T-helper 1 cell treated with Interleukin-12 subunit alpha and Interleukin-12 subunit beta and Interleukin-4 antibody, amounts not matched to agents 30 μg/mL and 1 μg/mL, for 36 hours (primary cell): ENCODE measurements at regions not wholly inside any gene's neighbourhood (a gene's known extent, or its start where the extent isn't known, plus 50 kb on each side); places are given as distances from the start of the nearest gene placed in this dataset.

Experiments used
- H3K27ac Mint-ChIP-seq: one replicate; pipeline ENCODE4 v1.8.0; 2021; ENCODE audit warnings: mild to moderate bottlenecking, mixed read lengths
- H3K27me3 Mint-ChIP-seq: one replicate; pipeline ENCODE4 v1.8.0; 2021; ENCODE audit warnings: low read depth, mixed read lengths
- H3K36me3 Mint-ChIP-seq: one replicate; pipeline ENCODE4 v1.8.0; 2021; ENCODE audit warnings: low read depth, mixed read lengths
- H3K4me1 Mint-ChIP-seq: one replicate; pipeline ENCODE4 v1.8.0; 2021; ENCODE audit warnings: low read depth, mixed read lengths
- H3K4me3 Mint-ChIP-seq: one replicate; pipeline ENCODE4 v1.8.0; 2021; ENCODE audit warnings: mild to moderate bottlenecking, moderate library complexity, mixed read lengths
- H3K9me3 Mint-ChIP-seq: one replicate; pipeline ENCODE4 v1.8.0; 2021; ENCODE audit warnings: mixed read lengths

DNA sequence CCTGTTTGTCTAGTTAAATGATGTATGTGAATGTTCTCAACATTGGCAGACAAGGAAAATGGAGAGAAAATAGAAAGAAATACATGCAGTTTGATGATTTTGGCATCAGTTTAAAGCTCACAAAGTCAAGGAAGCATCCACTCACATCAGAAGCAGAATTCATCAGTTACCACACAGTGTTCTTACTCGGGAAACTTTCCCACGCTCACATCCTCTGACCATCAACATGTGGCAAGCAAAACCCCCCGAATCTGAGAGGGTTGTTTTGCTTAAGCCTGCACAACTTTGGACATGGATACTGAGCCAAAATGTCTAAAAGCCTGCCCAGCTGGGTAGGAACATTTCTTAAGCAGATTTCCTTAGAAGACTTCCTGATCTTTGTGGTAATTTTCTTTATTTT, 407.6 kb downstream of the ANKRD50 start:
- no peaks in the 10 kb centered on the region for H3K9me3 Mint-ChIP-seq
- H3K27me3 Mint-ChIP-seq, result no peaks in the 10 kb centered on the region
- H3K27ac Mint-ChIP-seq, result no peak overlapping the region
- no peaks in the 10 kb centered on the region for H3K36me3 Mint-ChIP-seq
- no peak overlapping the region for H3K4me3 Mint-ChIP-seq
- no peaks in the 10 kb centered on the region for H3K4me1 Mint-ChIP-seq

DNA sequence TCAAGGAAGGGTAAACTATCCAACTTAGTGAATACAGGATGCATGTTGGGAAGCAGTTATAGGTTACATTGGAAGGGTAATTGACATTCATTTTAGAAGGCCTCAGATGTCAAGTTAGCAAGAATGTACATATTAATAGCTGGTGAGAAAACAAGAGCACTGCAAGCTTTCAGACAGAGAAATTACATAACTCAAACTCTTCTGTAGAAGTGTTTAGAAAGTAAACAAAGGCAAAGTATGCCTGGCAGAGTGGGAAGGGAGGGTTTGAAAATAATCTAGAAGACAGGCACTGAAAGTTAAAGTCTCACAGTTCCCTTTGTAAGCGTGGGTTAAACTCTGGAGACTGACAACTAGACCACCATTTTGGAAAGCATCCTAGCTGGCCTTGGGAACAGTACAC, 406.2 kb downstream of the ANKRD50 start:
- Mint-ChIP-seq H3K27me3 (no peaks in the 10 kb centered on the region), H3K9me3 (no peaks in the 10 kb centered on the region), H3K4me1 (no peaks in the 10 kb centered on the region), H3K4me3 (no peak overlapping the region), H3K36me3 (no peaks in the 10 kb centered on the region), H3K27ac (no peak overlapping the region)

DNA sequence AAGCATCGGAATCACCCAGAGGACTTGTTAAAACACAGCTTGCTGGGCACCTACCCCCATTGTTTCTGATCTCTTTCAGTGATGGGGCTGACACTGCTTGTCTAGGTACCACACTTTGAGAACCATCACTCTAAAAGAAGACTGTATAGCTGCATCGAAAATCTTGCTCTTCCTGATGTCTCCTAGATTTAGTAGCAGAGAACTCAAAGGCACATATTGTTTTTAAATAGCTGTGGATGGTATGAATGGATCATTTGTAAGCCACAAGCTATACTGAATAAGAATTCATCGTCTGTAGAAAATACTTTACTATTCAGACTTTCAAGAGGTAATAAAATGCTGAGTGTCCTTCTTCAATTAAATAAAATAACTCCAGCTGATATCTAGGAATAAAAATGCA, 405.4 kb downstream of the ANKRD50 start:
- H3K36me3 Mint-ChIP-seq, result no peaks in the 10 kb centered on the region
- H3K27me3 Mint-ChIP-seq, result no peaks in the 10 kb centered on the region
- no peak overlapping the region for H3K27ac Mint-ChIP-seq
- H3K4me3 Mint-ChIP-seq, result no peak overlapping the region
- H3K4me1 Mint-ChIP-seq, result no peaks in the 10 kb centered on the region
- H3K9me3 Mint-ChIP-seq, result no peaks in the 10 kb centered on the region

DNA sequence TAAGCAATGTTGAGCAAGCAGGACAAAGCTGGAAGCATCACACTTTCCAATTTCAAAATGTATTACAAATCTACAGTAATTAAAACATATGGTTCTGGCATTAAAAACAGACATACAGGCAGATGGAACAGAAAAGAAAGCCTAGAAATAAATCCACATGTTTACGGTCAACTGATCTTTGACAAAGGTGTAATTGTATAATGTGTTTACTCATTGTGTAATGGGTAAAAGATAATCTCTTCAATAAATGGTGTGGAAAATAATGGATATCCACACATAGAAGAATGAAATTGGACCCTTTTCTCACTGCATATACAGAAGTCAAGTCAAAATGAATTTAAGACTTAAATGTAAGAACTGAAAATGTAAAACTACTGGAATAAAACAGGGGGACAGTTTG, 394.2 kb downstream of the ANKRD50 start:
- Mint-ChIP-seq H3K4me1 (no peaks in the 10 kb centered on the region), H3K36me3 (no peaks in the 10 kb centered on the region), H3K27ac (no peak overlapping the region), H3K27me3 (peaks cover 3% of the 10 kb centered on the region), H3K4me3 (no peak overlapping the region), H3K9me3 (no peaks in the 10 kb centered on the region)

DNA sequence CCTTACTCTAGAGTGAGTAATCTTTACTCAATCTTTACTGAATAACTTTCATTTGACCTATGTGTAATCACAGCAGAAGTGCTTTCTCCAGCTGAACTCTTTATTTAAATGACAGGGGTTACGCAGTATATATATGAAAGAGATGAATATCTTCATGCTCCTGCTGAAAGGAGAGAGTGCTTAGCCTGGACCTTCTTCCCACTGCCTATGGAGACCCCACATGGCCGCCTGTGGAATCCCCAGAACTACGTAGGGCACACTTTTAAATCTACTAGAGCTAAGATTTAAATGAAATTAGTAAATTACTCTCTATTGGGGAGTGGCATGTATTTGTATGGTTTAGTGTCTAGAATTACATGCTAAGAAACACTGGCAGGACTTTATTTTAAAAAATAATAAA, 391.2 kb downstream of the ANKRD50 start:
- Mint-ChIP-seq H3K9me3 (no peaks in the 10 kb centered on the region), H3K4me1 (no peaks in the 10 kb centered on the region), H3K36me3 (no peaks in the 10 kb centered on the region), H3K27ac (no peak overlapping the region), H3K4me3 (no peak overlapping the region), H3K27me3 (peaks cover 3% of the 10 kb centered on the region)

DNA sequence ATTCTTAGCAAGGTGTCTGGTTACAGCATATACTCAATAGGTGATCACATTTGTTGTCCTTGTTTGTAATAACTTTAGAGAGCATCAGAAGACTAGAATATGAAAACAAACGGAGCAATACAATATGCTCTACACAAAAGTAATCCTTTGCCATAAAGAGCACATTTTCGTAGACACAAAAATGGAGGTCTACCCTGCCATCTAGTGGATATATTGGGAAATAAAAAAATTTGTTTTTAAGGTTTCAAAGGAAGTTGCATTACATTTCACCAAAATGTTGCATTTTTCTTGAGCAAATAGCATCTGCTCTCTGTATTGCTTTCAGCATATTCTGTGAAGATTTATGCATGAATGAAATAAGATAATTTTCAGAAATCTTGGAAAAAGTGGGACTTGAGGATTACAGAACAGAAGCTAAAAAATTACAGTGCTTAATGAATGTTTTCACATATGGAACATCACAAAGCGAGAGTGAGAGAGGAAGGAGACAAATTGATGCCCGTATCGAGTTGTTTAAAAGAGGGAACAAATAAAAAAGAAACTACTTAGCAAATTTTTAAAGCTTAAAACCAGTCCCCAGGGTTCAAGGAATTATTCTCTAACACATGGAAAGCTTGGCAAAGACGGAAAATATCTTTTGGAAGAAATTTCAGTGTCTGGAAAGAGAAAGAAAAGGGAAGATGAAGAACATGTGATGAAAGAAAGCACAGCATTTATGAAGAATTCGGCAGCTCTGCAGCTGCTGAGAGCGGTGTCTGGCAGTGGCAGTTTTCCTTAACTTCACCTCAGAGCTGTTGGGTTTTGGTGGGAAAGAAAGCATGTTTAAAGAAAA, 390.1 kb downstream of the ANKRD50 start:
- H3K36me3 Mint-ChIP-seq, result no peaks in the 10 kb centered on the region
- peaks cover 3% of the 10 kb centered on the region for H3K27me3 Mint-ChIP-seq
- no peak overlapping the region for H3K4me3 Mint-ChIP-seq
- no peaks in the 10 kb centered on the region for H3K9me3 Mint-ChIP-seq
- no peak overlapping the region for H3K27ac Mint-ChIP-seq
- H3K4me1 Mint-ChIP-seq, result no peaks in the 10 kb centered on the region

DNA sequence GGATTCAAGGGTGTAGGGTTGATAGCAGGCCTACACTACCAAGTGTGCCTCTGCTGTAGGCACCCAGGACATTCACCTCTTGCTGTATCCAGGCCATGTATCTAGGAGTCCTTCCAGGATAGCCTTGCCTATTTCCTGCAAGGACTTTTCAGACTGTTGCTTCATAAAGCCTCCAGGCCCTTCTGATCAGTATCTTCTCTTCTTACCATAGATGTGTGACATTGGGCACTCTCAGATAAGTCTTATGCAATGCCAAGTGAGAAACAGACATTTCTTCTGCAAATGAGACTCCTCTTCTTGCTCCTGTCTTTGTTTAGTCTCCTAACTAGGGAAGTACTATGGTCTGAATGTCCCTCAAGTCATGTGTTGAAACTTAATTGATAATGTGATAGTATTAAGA, 386.8 kb downstream of the ANKRD50 start:
- Mint-ChIP-seq H3K27me3 (no peaks in the 10 kb centered on the region), H3K4me1 (no peaks in the 10 kb centered on the region), H3K4me3 (no peak overlapping the region), H3K9me3 (no peaks in the 10 kb centered on the region), H3K27ac (no peak overlapping the region), H3K36me3 (no peaks in the 10 kb centered on the region)

DNA sequence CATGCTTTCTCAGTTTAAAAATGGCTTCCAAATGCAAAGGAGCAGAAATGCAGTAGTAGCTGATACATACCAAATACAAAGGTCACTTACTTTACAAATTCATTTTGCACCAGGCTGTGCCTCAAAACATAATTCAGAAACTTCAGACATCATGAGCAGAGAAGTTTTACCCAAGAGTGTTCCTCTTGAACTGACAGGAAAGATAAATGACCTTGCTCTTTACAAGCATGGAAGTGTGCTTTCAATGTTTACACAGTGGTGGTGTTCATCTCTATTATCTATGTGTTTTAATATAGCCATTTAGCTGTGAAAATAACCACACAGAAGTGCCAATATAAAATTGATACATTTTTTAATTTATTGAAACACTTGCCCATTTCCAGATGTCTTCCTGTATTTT, 383.4 kb downstream of the ANKRD50 start:
- no peak overlapping the region for H3K4me3 Mint-ChIP-seq
- no peak overlapping the region for H3K27ac Mint-ChIP-seq
- H3K4me1 Mint-ChIP-seq, result no peaks in the 10 kb centered on the region
- H3K27me3 Mint-ChIP-seq, result no peaks in the 10 kb centered on the region
- no peaks in the 10 kb centered on the region for H3K9me3 Mint-ChIP-seq
- H3K36me3 Mint-ChIP-seq, result no peaks in the 10 kb centered on the region

DNA sequence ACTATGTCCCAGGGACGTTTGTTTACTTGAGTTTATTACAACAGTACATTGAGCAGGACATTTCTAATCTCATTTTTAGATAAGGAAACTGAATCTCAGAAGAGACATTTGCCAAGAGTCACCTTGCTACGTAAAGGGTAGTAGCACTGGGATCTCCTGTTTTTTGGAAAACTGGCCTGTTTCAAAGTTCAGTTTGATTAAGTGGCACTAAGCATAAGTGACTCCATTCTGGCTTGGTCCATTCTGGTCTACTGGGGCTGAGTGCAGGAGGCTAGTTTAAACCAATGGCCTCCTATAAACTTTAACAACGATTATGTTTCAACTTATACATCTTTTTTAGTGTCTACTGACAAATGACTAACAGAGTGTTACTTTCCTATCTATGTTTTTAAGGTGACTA, 382.5 kb downstream of the ANKRD50 start:
- H3K27me3 Mint-ChIP-seq, result no peaks in the 10 kb centered on the region
- H3K4me3 Mint-ChIP-seq, result no peak overlapping the region
- H3K4me1 Mint-ChIP-seq, result no peaks in the 10 kb centered on the region
- H3K36me3 Mint-ChIP-seq, result no peaks in the 10 kb centered on the region
- no peak overlapping the region for H3K27ac Mint-ChIP-seq
- no peaks in the 10 kb centered on the region for H3K9me3 Mint-ChIP-seq

DNA sequence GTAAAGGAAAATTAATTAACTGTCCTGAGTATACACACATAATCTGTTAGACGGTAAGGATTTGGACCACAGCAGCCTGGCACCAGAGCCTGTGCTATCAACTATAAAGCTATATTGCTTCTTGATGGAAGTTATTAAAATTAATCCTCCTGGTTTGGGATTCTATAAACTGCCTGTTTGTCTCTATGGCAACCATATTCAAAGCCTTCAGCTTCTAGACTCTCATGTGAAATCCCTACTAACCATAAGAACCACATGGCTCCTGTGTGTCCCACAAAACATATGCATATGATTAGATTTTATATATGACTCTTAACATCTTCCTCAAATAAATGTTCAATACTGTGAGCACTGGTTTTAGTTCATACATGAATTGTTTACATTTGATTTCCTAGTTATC, 380.8 kb downstream of the ANKRD50 start:
- Mint-ChIP-seq H3K4me3 (no peak overlapping the region), H3K4me1 (no peaks in the 10 kb centered on the region), H3K27me3 (no peaks in the 10 kb centered on the region), H3K27ac (no peak overlapping the region), H3K9me3 (no peaks in the 10 kb centered on the region), H3K36me3 (no peaks in the 10 kb centered on the region)

DNA sequence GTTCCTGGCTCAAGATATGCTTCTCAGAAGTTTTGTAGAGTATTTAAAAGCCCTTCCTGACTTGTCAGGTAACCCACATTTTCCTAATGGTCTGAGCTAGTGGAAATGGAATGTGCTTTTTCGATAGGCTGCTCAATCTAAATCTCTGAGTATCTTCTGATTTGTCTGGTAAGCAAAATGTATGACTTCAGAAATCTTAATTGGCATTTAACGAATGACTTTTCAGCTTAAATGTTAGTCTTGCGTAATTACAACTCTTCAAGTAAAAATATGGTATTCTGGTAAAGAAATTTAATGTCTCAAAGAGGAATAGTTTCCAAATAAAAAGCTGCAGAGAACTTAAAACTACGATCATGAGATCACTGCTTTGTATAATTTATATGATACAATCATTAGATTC, 379.1 kb downstream of the ANKRD50 start:
- H3K9me3 Mint-ChIP-seq, result no peaks in the 10 kb centered on the region
- H3K4me1 Mint-ChIP-seq, result no peaks in the 10 kb centered on the region

DNA sequence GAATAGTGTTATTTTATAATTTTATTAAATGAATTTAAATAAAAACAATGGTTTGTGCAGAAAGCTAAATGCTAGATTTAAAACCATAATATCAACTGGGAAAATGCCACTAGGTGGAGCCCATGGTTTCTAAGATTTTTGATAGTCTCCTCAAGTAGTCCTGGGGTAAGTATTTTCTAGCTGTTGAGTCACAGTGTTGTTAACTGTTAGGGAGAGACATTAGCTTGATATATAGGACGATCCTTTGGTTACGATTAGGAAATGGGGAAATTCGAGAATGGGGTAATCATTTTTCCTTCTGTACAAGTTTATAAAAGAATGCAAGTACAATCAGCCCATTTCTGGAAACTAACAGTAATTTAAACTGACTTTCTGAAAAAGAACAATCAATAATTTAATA, 378.4 kb downstream of the ANKRD50 start:
- H3K9me3 Mint-ChIP-seq, result no peaks in the 10 kb centered on the region
- no peaks in the 10 kb centered on the region for H3K4me1 Mint-ChIP-seq
- H3K27ac Mint-ChIP-seq, result no peak overlapping the region
- H3K4me3 Mint-ChIP-seq, result no peak overlapping the region
- no peaks in the 10 kb centered on the region for H3K36me3 Mint-ChIP-seq
- no peaks in the 10 kb centered on the region for H3K27me3 Mint-ChIP-seq

More for the DNA sequence above, 379.1 kb downstream of the ANKRD50 start:
- H3K27me3 Mint-ChIP-seq, result no peaks in the 10 kb centered on the region
- no peak overlapping the region for H3K27ac Mint-ChIP-seq
- H3K4me3 Mint-ChIP-seq, result no peak overlapping the region
- H3K36me3 Mint-ChIP-seq, result no peaks in the 10 kb centered on the region

DNA sequence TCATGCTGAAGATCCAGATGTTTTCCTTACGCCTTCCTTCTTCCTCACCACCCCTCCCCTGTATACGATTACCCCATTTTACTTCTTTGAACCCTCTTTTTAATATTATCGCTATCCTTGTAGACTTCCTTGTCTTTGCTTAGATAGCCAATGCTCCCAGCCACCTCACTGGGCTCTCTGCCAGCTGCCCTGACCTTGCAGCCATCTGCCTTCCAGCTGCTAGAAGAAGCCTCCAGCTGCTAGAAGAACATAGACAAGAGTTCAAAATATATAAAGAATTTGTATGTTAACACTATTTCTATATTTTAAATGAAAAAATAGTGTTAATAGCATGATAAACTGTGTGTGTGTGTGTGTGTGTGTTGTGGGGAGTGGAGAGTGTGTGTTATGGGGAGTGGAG, 374.7 kb downstream of the ANKRD50 start:
- no peaks in the 10 kb centered on the region for H3K9me3 Mint-ChIP-seq
- H3K36me3 Mint-ChIP-seq, result no peaks in the 10 kb centered on the region
- no peaks in the 10 kb centered on the region for H3K4me1 Mint-ChIP-seq
- no peaks in the 10 kb centered on the region for H3K27me3 Mint-ChIP-seq
- no peak overlapping the region for H3K27ac Mint-ChIP-seq
- no peak overlapping the region for H3K4me3 Mint-ChIP-seq

DNA sequence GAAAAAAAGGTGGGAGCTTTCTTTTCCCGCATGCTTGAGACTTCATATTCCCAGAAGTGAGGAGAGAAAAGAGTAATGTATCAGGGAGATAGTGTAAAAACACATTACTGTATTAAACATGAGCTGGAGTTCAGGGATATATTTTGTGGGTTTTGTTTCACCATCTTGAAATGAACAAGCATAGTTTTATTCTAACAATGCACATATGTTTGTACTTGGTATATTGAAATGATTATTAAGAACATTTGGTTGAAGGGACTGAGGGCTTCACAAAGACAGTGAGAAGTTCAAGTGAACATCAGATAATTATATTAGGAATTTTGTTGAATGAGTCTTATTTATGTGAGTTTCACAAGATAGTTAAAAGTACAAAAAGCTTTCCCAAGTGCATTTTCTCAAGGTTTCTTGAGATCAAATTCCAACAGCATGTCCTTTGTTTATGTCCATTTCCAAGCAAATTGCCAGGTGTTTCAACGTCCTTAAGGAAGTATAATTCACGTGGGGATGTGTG, 368.8 kb downstream of the ANKRD50 start:
- Mint-ChIP-seq H3K4me3 (no peak overlapping the region), H3K9me3 (no peaks in the 10 kb centered on the region)

DNA sequence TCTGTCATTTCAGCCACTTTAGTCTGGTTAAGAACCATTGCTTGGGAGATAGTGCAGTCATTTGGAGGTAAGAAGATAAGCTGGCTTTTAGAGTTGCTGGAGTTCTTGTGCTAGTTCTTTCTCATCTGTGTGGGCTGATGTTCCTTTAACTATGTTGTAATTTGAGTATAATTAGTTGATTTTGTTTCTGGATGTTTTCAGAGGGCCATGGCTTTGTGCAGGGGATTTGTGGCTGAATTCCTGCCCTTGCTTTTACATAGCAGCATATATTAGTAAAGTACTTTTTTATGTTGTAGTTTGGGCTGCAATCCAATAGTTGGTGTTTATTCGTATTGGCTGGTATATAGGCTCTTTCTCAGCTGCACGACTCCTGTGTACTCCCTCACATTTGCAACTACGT, 339.6 kb downstream of the ANKRD50 start:
- Mint-ChIP-seq H3K4me1 (no peaks in the 10 kb centered on the region), H3K4me3 (no peak overlapping the region), H3K27ac (no peak overlapping the region), H3K9me3 (peaks cover 4% of the 10 kb centered on the region), H3K36me3 (no peaks in the 10 kb centered on the region), H3K27me3 (no peaks in the 10 kb centered on the region)

More for the DNA sequence above, 368.8 kb downstream of the ANKRD50 start:
- no peaks in the 10 kb centered on the region for H3K4me1 Mint-ChIP-seq
- H3K27me3 Mint-ChIP-seq, result no peaks in the 10 kb centered on the region
- H3K36me3 Mint-ChIP-seq, result no peaks in the 10 kb centered on the region
- H3K27ac Mint-ChIP-seq, result no peak overlapping the region
